GM23338 (cell line): ENCODE measurements at regions not wholly inside any gene's neighbourhood (a gene's known extent, or its start where the extent isn't known, plus 50 kb on each side); places are given as distances from the start of the nearest gene placed in this dataset.

Experiments
- ATAC-seq: fragments of 200-7000 bp; cut with Tn5 transposase; 3 replicates; pipeline ENCODE4 v1.9.1; 2020
- DNase-seq: peaks from one replicate; pipeline ENCODE4 v3.0.0-alpha.2; 2015; ENCODE audit warnings: low spot score
- H2AFZ ChIP-seq: fragments of 200-600 bp; sonication (generic); 2 replicates; pipeline ENCODE4 v1.8.0; 2016; ENCODE audit warnings: antibody characterized with exemption, mild to moderate bottlenecking, moderate library complexity
- H3F3A ChIP-seq: fragments of 200-600 bp; sonication (generic); replicated peaks from 2 replicates; pipeline ENCODE4 v1.8.0; 2017; ENCODE audit warnings: antibody characterized with exemption, mixed run types, low read depth
- H3K27ac ChIP-seq: fragments of 200-600 bp; sonication (generic); 2 replicates; pipeline ENCODE4 v1.6.1; 2016; ENCODE audit warnings: low read depth
- H3K27me3 ChIP-seq: fragments of 200-600 bp; sonication (generic); 2 replicates; pipeline ENCODE4 v1.8.0; 2016; ENCODE audit warnings: mild to moderate bottlenecking, mixed run types, moderate library complexity; ENCODE audit not compliant: insufficient read depth
- H3K36me3 ChIP-seq: fragments of 200-600 bp; sonication (generic); 2 replicates; pipeline ENCODE4 v1.8.0; 2016; ENCODE audit warnings: mild to moderate bottlenecking; ENCODE audit not compliant: insufficient read depth
- H3K4me1 ChIP-seq: fragments of 200-600 bp; sonication (generic); 2 replicates; pipeline ENCODE4 v1.8.0; 2016; ENCODE audit warnings: mild to moderate bottlenecking, moderate library complexity; ENCODE audit not compliant: insufficient read depth
- H3K4me2 ChIP-seq: fragments of 200-600 bp; sonication (generic); 2 replicates; pipeline ENCODE4 v1.7.1; 2017; ENCODE audit warnings: mixed run types
- H3K4me3 ChIP-seq: fragments of 200-600 bp; sonication (generic); 2 replicates; pipeline ENCODE4 v1.6.1; 2016; ENCODE audit warnings: mixed run types
- H3K79me2 ChIP-seq: fragments of 200-600 bp; sonication (generic); replicated peaks from 2 replicates; pipeline ENCODE4 v1.8.0; 2017; ENCODE audit warnings: mild to moderate bottlenecking; ENCODE audit not compliant: insufficient read depth
- H3K9me2 ChIP-seq: fragments of 200-600 bp; sonication (generic); 2 replicates; pipeline ENCODE4 v1.8.0; 2017; ENCODE audit not compliant: insufficient read depth
- H4K20me1 ChIP-seq: fragments of 200-600 bp; sonication (generic); replicated peaks from 2 replicates; pipeline ENCODE4 v1.8.0; 2017; ENCODE audit warnings: mild to moderate bottlenecking; ENCODE audit not compliant: insufficient read depth
- H3K27ac Mint-ChIP-seq: 2 replicates; pipeline ENCODE4 v1.8.0; 2020; ENCODE audit warnings: inconsistent platforms, mild to moderate bottlenecking, moderate library complexity, mixed read lengths
- H3K27me3 Mint-ChIP-seq: 3 replicates; pipeline ENCODE4 v1.8.0; 2022; ENCODE audit warnings: low read depth, mild to moderate bottlenecking, moderate library complexity, mixed read lengths, inconsistent platforms; ENCODE audit not compliant: insufficient read depth, poor library complexity
- H3K36me3 Mint-ChIP-seq: 3 replicates; pipeline ENCODE4 v1.8.0; 2021; ENCODE audit warnings: low read depth, mild to moderate bottlenecking, inconsistent platforms, moderate library complexity, mixed read lengths
- H3K4me1 Mint-ChIP-seq: 3 replicates; pipeline ENCODE4 v1.8.0; 2020; ENCODE audit warnings: mild to moderate bottlenecking, inconsistent platforms, mixed read lengths
- H3K4me3 Mint-ChIP-seq: 3 replicates; pipeline ENCODE4 v1.8.0; 2021; ENCODE audit warnings: moderate library complexity, mild to moderate bottlenecking, inconsistent platforms, mixed read lengths
- H3K9me3 Mint-ChIP-seq: 3 replicates; pipeline ENCODE4 v1.8.0; 2020; ENCODE audit warnings: moderate library complexity, mild to moderate bottlenecking, inconsistent platforms, mixed read lengths
- ETS1 ChIP-seq: IDR thresholded peaks from 2 replicates; pipeline ENCODE4 v1.6.1; 2016; ENCODE audit warnings: antibody characterized with exemption
- EZH2 ChIP-seq: fragments of 200-600 bp; sonication (generic); IDR thresholded peaks from one replicate; pipeline ENCODE4 v1.8.0; 2017; ENCODE audit warnings: antibody characterized with exemption, mild to moderate bottlenecking, low read depth; ENCODE audit not compliant: unreplicated experiment
- EZH2phosphoT487 ChIP-seq: fragments of 200-600 bp; sonication (generic); IDR thresholded peaks from one replicate; pipeline ENCODE4 v1.8.1; 2018; ENCODE audit warnings: antibody characterized with exemption; ENCODE audit not compliant: unreplicated experiment
- JUNB ChIP-seq: IDR thresholded peaks from one replicate; pipeline ENCODE4 v1.6.1; 2016; ENCODE audit warnings: antibody characterized with exemption; ENCODE audit not compliant: unreplicated experiment
- POLR2AphosphoS5 ChIP-seq: IDR thresholded peaks from 2 replicates; pipeline ENCODE4 v1.6.1; 2016; ENCODE audit warnings: antibody characterized with exemption, low read depth
- REST ChIP-seq: IDR thresholded peaks from one replicate; pipeline ENCODE4 v1.6.1; 2018; ENCODE audit warnings: antibody characterized with exemption; ENCODE audit not compliant: unreplicated experiment
- STAT1 ChIP-seq: IDR thresholded peaks from one replicate; pipeline ENCODE4 v1.6.1; 2016; ENCODE audit warnings: antibody characterized with exemption; ENCODE audit not compliant: unreplicated experiment
- ZNF462 ChIP-seq: fragments of 250-450 bp; sonication (Bioruptor Pico); IDR thresholded peaks from 2 replicates; pipeline ENCODE4 v1.5.0; 2020; ENCODE audit warnings: mild to moderate bottlenecking, moderate library complexity

- Histone ChIP-seq H2AFZ (no peak overlapping the region), H3K4me1 (no peaks in the 10 kb centered on the region), H3K4me2 (no peak overlapping the region), H3K27ac (no peak overlapping the region), H3F3A (no peaks in the 10 kb centered on the region), H3K9me2 (no peaks in the 10 kb centered on the region), H3K79me2 (no peaks in the 10 kb centered on the region), H3K4me3 (no peak overlapping the region), H3K27me3 (no peaks in the 10 kb centered on the region), H4K20me1 (no peaks in the 10 kb centered on the region), H3K36me3 (no peaks in the 10 kb centered on the region)
- TF ChIP-seq JUNB = no peak
- no peak for TF ChIP-seq POLR2AphosphoS5
- TF ChIP-seq EZH2phosphoT487 = no peak
- no peak for TF ChIP-seq ETS1
- no peak for TF ChIP-seq EZH2
- no peak for TF ChIP-seq STAT1
- no peak for TF ChIP-seq ZNF462 (CRISPR knock-in tag)
- no peak for TF ChIP-seq REST
- DNase-seq = no peak
- no peaks in the 10 kb centered on the region for H3K9me3 Mint-ChIP-seq
- H3K27me3 Mint-ChIP-seq = peaks cover 9% of the 10 kb centered on the region
- peaks cover 12% of the 10 kb centered on the region for H3K4me1 Mint-ChIP-seq
- H3K4me3 Mint-ChIP-seq = no peak overlapping the region
- H3K36me3 Mint-ChIP-seq = no peaks in the 10 kb centered on the region
- no peak for ATAC-seq
- no peak overlapping the region for H3K27ac Mint-ChIP-seq
Measured at GRCh38 chr16:86083382-86084002, 184.5 kb downstream of the IRF8 start.
